ENCODE measurements at regions not wholly inside any gene's neighbourhood (a gene's known extent, or its start where the extent isn't known, plus 50 kb on each side); places are given as distances from the start of the nearest gene placed in this dataset.

- DNase-seq: no peak
Observed at GRCh38 chr11:110984693-110985092, 260.8 kb upstream of the POU2AF2 start.

- DNase-seq: no peak
Observed at GRCh38 chr11:110984147-110984546, 261.4 kb upstream of the POU2AF2 start.

- no peak for DNase-seq
Observed at GRCh38 chr11:110982214-110982613, 263.3 kb upstream of the POU2AF2 start.

- DNase-seq: no peak
Observed at GRCh38 chr11:110979696-110980095, 265.8 kb upstream of the POU2AF2 start.

GRCh38 chr11:110977661-110978060 lies 265.4 kb upstream of the ARHGAP20 start:
- no peak for DNase-seq

GRCh38 chr11:110974731-110975130 lies 262.5 kb upstream of the ARHGAP20 start:
- no peak for DNase-seq

- no peak for DNase-seq
Observed at GRCh38 chr11:110973401-110973980, 261.3 kb upstream of the ARHGAP20 start.

- DNase-seq: no peak
Observed at GRCh38 chr11:110972640-110973039, 260.4 kb upstream of the ARHGAP20 start.

- DNase-seq: no peak
Observed at GRCh38 chr11:110972106-110972505, 259.9 kb upstream of the ARHGAP20 start.

GRCh38 chr11:110971140-110971539 lies 258.9 kb upstream of the ARHGAP20 start:
- DNase-seq: no peak

- no peak for DNase-seq
Observed at GRCh38 chr11:110968348-110969062, 256.3 kb upstream of the ARHGAP20 start.

GRCh38 chr11:110966131-110966530 lies 253.9 kb upstream of the ARHGAP20 start:
- DNase-seq: no peak

GRCh38 chr11:110962921-110963320 lies 250.7 kb upstream of the ARHGAP20 start:
- no peak for DNase-seq

GRCh38 chr11:110960167-110960566 lies 247.9 kb upstream of the ARHGAP20 start:
- DNase-seq: no peak

- DNase-seq: no peak
Observed at GRCh38 chr11:110958216-110958615, 246.0 kb upstream of the ARHGAP20 start.

- DNase-seq: no peak
Observed at GRCh38 chr11:110955776-110956175, 243.5 kb upstream of the ARHGAP20 start.

- no peak for DNase-seq
Observed at GRCh38 chr11:110951950-110952503, 239.8 kb upstream of the ARHGAP20 start.

GRCh38 chr11:110951037-110951949 lies 239.1 kb upstream of the ARHGAP20 start:
- no peak for DNase-seq

GRCh38 chr11:110948112-110948511 lies 235.9 kb upstream of the ARHGAP20 start:
- DNase-seq: no peak

- no peak for DNase-seq
Observed at GRCh38 chr11:110947096-110947495, 234.9 kb upstream of the ARHGAP20 start.

- DNase-seq: no peak
Observed at GRCh38 chr11:110939471-110939870, 227.2 kb upstream of the ARHGAP20 start.

All from amygdala (tissue), 56 donors.